Lung microvascular endothelial cell (primary cell): ENCODE measurements at regions not wholly inside any gene's neighbourhood (a gene's known extent, or its start where the extent isn't known, plus 50 kb on each side); places are given as distances from the start of the nearest gene placed in this dataset.
A peak's percentile ranks its signal among the peaks of the same experiment; 100 is the strongest.
"Not testable (repeated sequence)": the region's sequence is repeated elsewhere in the genome, so short reads cannot be mapped to it uniquely, and the experiment has no call there.

Experiments
- DNase-seq, 2 donors: peaks; one replicate each; pipeline versions ENCODE4 v3.0.0 to v3.0.0-alpha.2; 2010; ENCODE audit warnings: low read depth in 2 of 2

- DNase-seq = peak in 1 of 2 donors; percentile 3
Observed at GRCh38 chr13:67574320-67575233, 344.4 kb upstream of the PCDH9 start.

- DNase-seq = no peak
Observed at GRCh38 chr13:67568205-67568604, 338.1 kb upstream of the PCDH9 start.

GRCh38 chr13:67557642-67558241 lies 327.6 kb upstream of the PCDH9 start:
- DNase-seq = no peak

- DNase-seq = no peak
Observed at GRCh38 chr13:67557118-67557517, 327.0 kb upstream of the PCDH9 start.

GRCh38 chr13:67554746-67555452 lies 324.8 kb upstream of the PCDH9 start:
- DNase-seq = no peak

GRCh38 chr13:67554286-67554685 lies 324.1 kb upstream of the PCDH9 start:
- no peak for DNase-seq

- no peak for DNase-seq
Observed at GRCh38 chr13:67549331-67549730, 319.2 kb upstream of the PCDH9 start.

GRCh38 chr13:67538906-67539305 lies 308.8 kb upstream of the PCDH9 start:
- DNase-seq = no peak

GRCh38 chr13:67520886-67521285 lies 290.8 kb upstream of the PCDH9 start:
- DNase-seq = no peak

- no peak for DNase-seq
Observed at GRCh38 chr13:67519356-67519755, 289.2 kb upstream of the PCDH9 start.

- no peak for DNase-seq
Observed at GRCh38 chr13:67518785-67519184, 288.6 kb upstream of the PCDH9 start.

GRCh38 chr13:67515895-67516294 lies 285.8 kb upstream of the PCDH9 start:
- no peak for DNase-seq

GRCh38 chr13:67509018-67509417 lies 278.9 kb upstream of the PCDH9 start:
- no peak for DNase-seq

- DNase-seq = not testable (repeated sequence)
Observed at GRCh38 chr13:67508275-67508674, 278.1 kb upstream of the PCDH9 start.

- DNase-seq = no peak
Observed at GRCh38 chr13:67506407-67506806, 276.3 kb upstream of the PCDH9 start.

- no peak for DNase-seq
Observed at GRCh38 chr13:67505376-67505775, 275.2 kb upstream of the PCDH9 start.

GRCh38 chr13:67498948-67499347 lies 268.8 kb upstream of the PCDH9 start:
- DNase-seq = no peak

GRCh38 chr13:67493835-67494234 lies 263.7 kb upstream of the PCDH9 start:
- no peak for DNase-seq

GRCh38 chr13:67489016-67489415 lies 258.9 kb upstream of the PCDH9 start:
- no peak for DNase-seq

- no peak for DNase-seq
Observed at GRCh38 chr13:67481445-67481844, 251.3 kb upstream of the PCDH9 start.

- DNase-seq = no peak
Observed at GRCh38 chr13:67474115-67474514, 244.0 kb upstream of the PCDH9 start.

GRCh38 chr13:67469623-67470022 lies 239.5 kb upstream of the PCDH9 start:
- DNase-seq = no peak
